SK-N-DZ (cell line): ENCODE measurements at regions not wholly inside any gene's neighbourhood (a gene's known extent, or its start where the extent isn't known, plus 50 kb on each side); places are given as distances from the start of the nearest gene placed in this dataset.

Experiments
- DNase-seq: peaks from one replicate; pipeline ENCODE4 v3.0.0-alpha.2; 2015; ENCODE audit warnings: low spot score

DNA sequence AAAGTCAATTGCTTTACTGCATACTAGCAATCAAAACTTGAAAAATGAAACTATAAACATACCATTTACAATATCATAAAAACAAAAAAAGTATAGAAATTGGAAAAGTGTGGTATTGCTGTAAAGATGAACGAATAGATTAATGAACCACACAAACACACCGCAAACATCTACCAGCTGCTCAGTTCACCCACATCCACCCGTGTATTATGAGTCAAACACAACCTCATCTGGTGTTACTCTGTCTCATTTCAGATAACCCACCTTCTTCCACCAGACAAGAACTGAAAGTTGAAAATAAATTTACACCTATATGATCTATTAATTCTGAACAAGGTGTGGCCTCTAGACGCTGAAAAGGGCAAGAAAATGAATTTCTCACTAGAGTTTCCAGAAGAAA lies 53.3 kb downstream of the BLID start:
- DNase-seq: no peak

DNA sequence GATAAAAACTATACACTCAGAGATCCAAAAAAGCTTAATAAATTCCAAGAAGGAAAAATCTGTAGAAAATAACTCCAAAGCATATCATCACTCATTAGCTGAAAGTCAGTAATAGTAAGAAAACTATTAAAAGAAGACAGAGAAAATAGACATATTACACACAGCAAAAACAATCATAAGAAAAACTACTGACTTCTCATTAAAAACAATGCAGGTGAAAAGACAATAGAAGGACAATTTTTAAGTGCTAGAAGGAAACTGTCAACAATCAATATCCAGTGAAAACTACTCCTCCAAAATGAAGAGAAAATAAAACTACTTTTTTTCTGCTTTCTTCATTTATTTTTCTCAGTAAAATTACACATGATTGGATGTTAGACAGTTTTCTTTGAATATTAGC lies 56.5 kb downstream of the BLID start:
- DNase-seq: no peak

DNA sequence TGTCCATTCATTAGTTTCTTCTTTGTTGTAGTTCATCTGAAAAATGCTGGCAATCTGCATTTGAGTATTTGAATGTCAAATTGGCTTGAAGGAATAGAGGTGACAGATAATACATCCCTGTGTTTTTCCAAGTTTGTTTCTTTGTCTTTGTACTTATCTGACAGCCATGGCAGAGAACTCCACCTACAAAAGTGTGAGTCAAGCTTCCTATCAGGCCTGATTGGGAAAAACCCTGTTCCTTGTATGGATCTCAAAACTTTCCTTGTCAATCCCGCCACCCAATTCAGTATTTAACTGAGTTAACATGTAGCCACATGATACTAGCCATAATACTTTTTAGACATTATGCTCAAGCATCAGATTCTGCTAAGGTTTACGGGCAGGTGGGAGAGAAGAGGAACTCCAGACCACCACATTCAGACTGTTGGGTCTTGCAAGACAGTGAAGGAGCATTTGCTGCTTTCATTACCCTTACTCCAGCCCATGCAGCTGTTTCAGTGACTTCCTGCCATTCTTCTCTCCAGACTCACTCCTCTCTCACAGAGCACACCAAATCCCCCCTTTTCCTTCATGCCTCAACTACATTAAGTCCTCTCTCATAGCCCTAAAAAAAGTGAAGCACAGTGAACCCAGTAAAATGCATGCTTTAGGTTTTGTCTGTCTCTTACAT lies 65.9 kb downstream of the BLID start:
- no peak for DNase-seq

DNA sequence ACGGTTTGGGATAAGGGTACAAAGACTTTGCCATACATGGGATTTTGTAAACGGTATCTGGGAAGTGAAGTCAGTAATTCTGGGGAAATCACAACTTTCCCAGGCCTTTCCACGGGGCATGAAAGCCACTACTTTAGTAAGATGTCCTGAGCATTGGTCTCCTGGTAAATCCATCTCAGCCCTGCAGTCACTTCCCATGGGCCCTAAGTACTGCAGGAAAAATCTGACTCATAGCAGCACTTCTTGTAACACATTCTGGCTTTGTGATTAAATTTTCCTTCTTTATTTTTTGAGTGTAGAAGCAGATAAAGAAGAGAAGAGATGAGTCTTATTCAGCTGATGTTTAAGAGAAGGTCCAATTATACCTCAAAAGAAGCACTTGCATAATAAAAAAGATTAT lies 67.6 kb downstream of the BLID start:
- no peak for DNase-seq

DNA sequence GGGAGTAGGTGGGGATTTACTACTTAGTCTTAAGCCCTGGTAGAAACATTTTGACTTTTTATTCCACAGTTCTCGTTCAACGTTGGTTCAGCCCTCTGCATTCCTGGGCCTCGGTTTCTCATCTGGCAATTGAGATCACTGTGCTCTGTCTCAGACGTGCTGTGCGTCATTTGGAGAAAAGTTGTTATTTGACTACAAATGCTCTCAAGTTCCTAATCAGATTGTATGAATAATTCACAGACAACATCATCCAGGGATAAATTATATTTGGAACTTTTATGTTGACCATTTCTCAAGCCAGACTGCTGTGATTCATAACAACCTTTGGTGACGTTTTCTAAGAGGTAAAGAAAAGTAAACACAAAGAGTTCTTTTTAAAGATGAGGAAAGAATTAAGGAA lies 69.2 kb downstream of the BLID start:
- DNase-seq: no peak

DNA sequence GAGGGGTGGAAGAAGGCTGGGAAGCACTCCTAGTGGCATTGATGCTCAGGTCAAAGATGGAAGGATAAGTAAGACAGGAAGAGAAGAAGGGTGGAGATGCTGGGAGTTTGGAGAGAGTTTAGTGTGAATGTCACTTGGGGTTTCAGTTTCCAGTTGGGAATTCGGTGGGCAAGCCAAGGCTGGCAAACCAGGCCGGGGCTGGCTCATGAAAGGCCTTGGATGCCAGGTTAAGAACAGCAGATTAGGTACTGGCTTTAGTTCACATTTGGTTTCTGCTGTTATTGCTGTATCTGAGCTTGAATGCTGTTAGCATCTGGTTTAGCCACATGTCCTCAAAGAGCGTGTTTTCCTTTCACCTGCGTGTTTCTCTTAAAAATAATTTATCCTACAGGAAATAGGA lies 69.6 kb downstream of the BLID start:
- no peak for DNase-seq

DNA sequence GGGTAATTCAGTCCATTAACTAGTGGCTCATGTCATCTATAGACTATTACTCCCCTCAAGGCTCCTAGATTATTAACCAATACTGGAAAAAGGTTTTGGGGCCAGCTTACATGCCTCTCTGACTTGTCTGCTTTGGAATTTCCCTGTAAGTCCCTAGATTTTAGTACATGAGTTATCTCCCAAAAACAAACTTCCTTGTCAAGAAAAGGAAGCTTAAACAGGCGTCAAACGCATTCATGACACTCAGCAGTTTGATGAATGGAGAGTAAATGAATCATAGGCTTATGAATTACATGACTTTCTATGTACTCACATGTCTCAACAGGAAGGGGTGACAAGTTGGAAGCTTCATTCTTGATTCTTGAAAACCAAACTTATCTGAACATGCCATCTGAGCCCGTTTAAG lies 70.8 kb downstream of the BLID start:
- DNase-seq: no peak

DNA sequence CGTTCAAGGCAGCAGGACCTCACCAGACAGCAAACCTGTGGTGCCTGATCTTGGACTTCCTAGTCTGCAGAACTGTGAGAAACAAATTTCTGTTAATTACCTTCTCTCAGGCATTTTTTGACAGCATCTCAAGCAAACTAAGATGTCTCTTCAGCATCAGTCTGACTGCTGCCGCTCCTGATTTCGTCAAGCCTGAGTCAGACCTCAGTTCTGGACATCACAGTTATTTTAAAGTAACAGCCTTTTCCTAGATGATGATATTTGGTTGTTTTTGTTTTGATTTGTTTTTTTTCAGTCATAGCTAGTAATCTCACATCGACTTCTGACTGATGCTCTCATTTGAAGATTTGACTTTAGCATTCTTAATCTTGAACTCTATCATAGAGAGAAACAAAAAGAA lies 71.9 kb downstream of the BLID start:
- DNase-seq: no peak

DNA sequence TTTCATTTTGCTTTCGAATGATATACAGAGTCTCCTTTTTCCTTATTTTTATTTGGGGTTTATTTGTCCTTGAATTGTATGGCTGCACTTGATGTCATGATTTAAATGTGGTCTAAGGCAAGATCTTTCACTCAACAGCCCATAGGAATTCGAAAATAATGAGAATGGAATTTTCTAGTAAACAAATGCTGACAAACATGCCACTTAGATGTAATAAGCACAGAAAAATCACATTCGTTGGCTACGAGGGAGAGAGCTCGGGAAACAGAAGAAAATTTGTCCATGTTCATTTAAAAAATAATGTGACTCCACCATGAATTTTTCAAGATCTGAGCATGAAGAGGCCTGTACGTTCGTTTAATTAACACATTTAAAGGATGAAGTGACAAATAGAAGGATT lies 73.0 kb downstream of the BLID start:
- no peak for DNase-seq

DNA sequence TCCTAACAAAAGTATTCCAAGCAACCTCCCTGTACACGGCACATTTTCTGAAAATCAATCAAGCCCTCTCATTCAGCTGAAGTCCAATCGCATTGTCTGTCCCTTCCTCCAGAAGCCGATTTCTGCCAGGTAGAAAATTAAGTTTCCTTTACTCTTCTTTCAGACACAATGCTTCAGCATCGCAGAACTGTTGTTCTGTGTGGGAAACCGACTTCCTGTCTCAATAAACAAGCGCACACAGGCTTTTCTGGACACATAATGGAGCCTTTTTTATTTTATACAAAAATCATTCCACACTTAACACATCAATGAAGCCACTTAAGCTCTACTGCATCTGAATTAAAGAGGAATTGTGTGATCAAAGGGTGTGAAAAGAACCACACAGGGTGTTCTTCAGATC lies 75.6 kb downstream of the BLID start:
- no peak for DNase-seq

DNA sequence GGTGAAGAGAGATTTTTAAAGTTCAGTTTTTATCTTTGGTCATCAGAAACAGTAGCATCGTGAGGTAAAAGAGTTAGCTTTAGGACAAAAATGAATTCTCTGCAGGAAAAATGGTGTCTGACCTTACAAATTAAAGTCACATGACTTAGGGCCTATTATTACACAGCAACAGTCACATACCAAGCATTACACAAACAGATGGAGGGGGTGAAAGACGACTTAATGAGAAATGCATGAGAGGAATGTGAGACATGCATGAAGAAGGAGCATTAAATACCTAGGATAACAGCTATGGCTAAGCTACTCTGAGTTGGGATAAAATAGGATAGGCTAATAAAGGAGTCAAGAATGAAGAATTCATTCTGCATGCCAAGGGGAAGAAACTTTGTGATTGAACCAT lies 77.5 kb downstream of the BLID start:
- no peak for DNase-seq

DNA sequence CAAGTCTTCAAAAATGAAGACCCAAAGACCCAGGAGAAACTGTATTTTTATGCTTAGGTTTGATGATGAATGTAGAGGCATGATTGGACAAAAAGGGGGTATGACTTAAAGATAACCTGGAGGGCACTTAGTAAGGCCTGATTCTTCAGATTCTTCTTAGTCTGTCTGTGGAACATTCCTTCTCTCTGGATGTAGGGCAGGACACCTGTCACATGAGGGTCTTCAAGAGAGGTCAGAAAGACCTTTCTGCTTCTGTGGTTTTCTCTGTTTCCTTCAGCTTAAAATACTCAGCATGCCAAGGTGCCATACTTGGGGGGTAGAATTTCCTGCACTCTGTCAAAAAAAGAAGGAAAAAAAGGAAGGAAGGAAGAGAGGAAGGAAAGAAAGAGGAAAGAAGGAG lies 78.1 kb downstream of the BLID start:
- DNase-seq: no peak

DNA sequence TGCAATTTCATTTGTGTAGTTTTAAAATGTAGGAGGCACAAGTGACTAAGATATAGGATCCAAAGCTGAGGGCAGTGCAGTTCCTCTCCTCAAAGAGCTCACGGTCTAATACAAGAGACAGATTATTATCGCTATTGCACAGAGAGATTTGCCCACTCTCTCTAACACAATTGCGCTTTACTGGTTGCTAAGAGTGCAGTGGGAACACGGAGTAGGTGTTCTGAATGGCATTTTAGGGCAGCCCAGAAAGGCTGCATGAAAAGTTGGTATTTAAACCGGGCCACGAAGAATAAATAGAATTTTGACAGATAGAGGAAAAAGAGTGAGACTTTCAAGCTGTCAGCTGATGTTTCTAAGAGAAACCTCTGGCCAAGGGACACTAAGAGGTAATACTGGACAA lies 79.5 kb downstream of the BLID start:
- DNase-seq: no peak

DNA sequence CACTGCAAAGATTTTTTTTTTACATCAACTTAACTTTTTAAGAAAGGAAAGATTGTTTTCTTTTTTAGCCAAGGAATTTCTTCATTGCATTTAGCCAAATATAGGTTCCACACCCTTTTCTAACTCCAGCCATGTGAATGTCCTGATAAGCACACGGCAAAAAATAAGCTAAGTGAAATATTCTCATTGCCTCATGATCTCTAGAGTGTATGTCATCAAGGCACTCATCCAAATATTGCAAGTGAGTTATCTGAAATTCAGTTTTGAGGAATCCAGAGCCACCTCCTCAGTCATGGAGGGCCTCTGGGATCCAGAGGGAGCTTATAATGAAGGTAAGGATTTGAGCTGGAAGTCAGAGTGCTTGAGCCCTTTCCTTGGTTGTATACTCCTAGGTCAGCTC lies 80.0 kb downstream of the BLID start:
- DNase-seq: no peak

DNA sequence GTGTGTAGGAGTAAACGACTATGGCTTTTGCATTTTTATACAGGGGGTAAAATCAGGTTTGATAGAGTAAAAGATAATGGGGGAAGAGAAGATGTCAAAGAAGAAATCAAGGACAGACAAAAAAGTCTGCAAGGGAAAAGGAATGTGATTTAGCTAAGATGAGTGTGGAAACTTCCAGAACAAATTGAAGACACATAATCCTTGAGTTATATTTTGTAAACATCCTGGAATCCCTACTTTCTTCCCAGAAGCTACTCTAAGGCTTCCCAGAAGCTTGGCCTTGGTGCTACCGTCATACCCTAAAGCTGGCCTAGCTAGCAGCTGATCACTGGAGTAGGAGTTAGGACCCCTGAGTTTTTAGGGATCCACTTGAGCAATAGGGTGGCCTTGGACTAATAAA lies 82.4 kb downstream of the BLID start:
- no peak for DNase-seq

DNA sequence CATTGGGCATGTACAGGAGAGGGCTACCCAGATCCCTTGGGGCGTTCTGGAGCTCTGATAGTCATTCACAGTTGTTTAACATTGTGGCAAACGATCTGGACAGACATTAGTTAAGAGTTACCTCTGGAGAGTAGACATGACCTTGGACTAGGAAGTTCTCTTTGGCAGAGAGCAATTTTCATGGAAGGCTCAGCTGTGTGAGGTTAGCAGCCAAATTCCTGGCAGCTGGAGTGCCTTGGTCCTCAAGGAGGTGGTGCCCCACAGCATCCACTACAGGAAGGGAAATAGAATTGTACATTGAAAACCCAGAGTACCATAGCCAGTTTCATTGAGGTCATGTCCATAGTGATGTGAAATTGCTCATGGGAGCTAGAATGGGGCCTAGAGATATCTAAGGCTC lies 82.8 kb downstream of the BLID start:
- no peak for DNase-seq

DNA sequence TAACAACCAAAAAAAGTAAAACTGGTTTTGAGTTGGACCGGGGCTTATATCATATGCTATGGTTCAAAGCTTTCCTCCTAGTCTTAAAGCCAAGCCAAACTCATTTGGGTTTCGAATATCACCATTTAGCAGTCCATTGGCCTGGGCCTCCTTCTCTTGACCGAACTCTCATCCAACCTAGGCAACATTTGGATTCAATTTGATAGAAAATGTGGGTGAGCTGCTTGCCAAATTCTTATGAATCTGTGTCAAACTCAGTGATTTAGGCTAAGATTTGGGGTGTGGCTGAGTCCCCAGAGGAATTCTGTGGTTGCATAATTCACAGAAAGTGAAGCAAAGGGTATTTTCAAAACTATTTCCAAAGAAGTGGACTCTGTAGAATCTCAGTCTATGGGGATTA lies 83.7 kb downstream of the BLID start:
- no peak for DNase-seq

DNA sequence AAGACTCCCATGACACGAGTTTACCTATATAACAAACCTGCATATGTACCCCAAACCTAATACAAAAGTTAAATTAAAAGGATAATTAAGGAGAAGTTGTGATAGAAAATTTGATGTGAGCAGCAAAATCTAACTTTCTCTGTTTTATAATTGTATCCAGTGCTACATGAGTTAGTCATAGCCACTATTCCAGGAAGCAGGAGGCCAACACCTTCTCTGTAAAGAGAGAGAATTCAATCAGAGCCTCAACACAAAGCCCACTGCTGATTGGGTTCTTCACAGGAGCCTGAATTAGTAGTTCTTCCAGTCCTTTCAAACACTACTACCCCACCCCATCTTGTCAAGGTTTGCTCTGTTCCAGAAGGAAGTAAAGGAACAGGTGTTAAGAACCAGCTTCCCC lies 84.2 kb downstream of the BLID start:
- no peak for DNase-seq

DNA sequence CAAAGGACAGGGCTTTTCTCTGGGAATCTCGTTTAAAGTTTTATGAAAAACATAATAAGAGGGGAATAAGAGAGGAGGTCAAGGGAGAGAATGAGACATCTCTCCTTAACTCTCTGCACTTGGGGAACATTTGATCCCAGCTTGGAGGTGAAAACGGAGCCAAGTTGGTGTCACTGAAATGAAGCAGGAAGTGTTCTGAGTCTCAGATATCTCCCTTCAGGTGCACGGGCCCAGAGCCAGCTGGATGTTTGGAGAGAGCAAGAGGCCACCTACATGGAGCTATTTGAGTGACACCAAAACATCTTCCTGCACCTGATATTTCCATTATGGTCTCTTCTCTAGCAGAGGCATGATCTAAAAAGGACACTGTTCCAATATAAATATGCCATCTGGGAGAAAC lies 85.7 kb downstream of the BLID start:
- no peak for DNase-seq

DNA sequence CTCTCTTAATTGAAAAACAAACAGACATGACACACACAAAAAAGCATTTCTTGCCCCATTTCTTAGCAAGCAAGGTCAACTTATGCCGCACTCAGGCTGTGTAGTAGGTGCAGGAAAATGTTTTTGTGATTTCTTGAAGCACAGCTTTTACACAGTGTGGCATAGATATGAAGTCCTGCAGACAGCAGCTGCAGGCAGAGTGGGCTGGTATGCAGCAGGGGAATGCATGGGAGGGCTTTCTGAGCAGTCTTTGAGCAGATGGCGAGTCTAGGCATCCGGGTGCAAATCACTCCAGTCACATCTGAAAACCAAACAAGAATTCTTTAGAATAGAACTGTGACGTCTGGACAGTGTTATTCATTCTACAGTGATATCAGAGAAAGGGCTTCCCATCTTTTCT lies 87.5 kb downstream of the BLID start:
- DNase-seq: no peak

DNA sequence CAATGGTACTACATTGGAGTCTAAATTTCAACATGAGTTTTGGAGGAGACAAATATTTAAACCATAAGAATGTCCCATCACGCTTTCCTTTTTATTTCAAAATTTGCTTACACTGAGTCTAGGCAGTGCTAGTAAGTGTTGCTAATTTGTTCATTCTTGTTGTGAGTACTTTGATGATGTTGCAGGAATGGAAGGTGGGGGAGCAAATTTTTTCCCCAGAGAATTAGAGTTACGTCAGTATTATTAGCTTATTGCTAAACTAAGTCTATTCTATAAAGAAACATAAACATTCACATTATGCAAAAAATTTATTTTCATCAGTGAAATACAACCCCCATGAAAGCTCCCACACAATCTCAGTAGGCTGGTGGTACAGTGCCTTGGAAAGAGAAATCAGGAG lies 88.0 kb downstream of the BLID start:
- DNase-seq: no peak

DNA sequence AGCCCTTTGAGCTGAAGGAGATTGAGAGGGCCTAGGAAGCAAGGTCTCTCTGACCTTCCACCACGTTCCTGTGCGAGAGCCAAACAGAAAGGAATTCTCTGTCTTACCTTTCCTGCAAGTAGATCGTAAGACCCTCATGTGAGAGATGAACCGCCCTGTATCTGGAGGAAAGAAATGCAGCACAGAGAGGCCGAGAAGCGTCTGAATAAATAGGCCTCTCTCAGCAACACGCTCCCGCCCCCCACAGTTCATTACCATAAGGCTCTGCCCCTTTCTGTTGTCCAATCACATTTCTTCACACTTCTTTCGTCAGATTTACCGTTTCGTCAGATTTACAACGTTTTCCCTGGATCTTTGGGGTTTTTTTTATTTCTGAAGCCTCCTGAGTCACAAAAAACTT lies 90.3 kb downstream of the BLID start:
- no peak for DNase-seq

DNA sequence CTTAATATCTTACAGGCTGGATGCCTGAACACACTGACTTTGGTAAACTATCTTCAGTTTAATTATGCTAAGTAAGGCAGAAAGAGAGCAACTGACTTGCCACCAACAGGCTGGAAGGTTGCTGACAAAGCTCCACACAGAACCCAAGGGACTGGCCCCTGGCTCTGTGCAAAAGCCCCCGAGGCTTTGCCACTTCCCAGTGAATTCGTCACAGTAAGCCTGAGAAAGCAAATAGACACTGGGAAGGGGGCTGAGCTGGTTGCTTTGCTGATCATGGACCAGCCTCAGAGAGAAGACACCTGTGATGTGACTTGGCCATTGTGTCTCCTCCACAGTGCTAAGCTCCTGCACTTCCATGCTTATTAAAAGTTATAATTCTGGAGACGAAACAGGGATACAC lies 91.7 kb downstream of the BLID start:
- no peak for DNase-seq

DNA sequence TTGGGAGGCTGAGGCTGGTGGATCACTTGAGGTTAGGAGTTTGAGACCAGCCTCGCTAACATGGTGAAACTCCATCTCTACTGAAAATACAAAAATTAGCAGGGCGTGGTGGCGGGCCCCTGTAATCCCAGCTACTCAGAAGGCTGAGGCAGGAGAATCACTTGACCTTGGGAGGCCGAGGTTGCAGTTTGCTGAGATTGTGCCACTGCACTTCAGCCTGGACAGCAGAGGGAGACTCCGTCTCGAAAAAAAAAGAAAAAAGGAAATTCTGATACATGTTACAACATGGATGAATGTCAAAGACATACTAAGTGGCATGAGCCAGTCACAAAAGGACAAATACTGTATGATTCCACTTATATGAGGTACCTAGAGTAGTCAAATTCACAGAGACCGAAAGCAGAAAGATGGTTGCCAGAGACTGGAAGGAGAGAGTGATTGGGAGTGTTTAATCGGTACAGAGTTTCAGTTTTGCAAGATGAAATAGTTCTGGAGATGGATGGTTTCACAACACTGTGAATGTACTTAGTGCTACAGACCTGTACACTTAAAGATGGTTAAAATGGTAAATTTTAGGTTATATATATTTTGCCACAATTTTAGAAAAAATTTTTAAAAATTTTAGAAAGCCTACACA lies 92.3 kb downstream of the BLID start:
- no peak for DNase-seq
